Lower leg skin (tissue), 4 donors: ENCODE measurements at regions not wholly inside any gene's neighbourhood (a gene's known extent, or its start where the extent isn't known, plus 50 kb on each side); places are given as distances from the start of the nearest gene placed in this dataset.
"Not testable (repeated sequence)": the region's sequence is repeated elsewhere in the genome, so short reads cannot be mapped to it uniquely, and the experiment has no call there.

Experiments
- DNase-seq, 2 donors: peaks; one replicate each; pipeline ENCODE4 v3.0.0-alpha.2; 2019; ENCODE audit warnings: low spot score in 2 of 2
- H3K4me3 ChIP-seq: fragments of 200-600 bp; sonication (generic); 2 replicates; pipeline ENCODE4 v1.5.1; 2017; ENCODE audit warnings: mild to moderate bottlenecking, low read depth; ENCODE audit not compliant: poor library complexity, severe bottlenecking
- POLR2A ChIP-seq, 2 donors: fragments of 450-650 bp; IDR thresholded peaks; one replicate each; pipeline ENCODE4 v1.6.1; 2016 to 2017; ENCODE audit warnings: antibody characterized with exemption in 2 of 2, mild to moderate bottlenecking in 1 of 2, moderate library complexity in 1 of 2
- WGBS, 2 donors: methylation state at CpG; one replicate each; pipeline ENCODE4 v1.1.5; 2018; 5-methylcytosine and 5-hydroxymethylcytosine counted together
- intact Hi-C: fragments of 100-400 bp; cut with DNase I; formaldehyde crosslinking; loops from one replicate; pipeline ENCODE4 v1.15.0; 2023; ENCODE audit warnings: low total_unique reads
- TF ChIP-seq, protein P1 (sequence below), 3 donors: fragments of 450-650 bp; IDR thresholded peaks; one replicate each; pipeline ENCODE4 v1.5.1; 2016; ENCODE audit warnings: antibody characterized with exemption in 3 of 3, mild to moderate bottlenecking in 3 of 3, moderate library complexity in 2 of 3

DNA sequence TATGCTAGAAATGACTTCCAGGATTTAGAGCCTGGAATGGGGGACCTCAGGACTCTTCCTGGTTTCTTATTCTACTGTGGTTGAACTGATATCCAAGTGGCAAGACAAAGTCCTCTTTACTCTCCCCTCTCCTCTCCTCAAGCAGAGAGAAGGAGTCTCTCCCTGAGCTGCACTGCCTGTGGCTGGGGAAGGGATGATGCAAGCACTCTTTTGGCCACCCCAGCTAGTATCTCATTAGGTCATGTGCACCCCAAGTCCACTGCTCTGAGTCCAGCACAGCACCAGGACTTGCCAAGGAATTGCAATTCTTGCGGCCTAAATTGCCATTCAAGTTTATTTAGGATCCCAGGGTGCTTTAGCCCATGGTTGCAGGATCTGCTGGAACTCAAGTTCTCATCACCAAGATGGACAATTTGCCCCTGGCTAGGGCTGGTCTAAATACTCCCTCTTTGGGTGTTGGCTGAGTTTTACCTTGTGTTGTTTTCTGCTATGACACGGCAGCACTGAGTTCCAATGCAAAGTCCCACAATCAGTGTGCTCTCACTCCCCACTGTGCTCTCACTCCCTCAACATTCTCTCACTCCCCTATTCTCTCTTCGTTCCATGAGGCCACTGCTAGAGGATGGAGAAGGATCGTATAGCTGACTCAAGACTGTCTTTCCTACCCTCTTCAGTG lies 172.2 kb downstream of the TM2D1 start:
- intact Hi-C loops, result no loop called here
- TF ChIP-seq, protein P1, sequence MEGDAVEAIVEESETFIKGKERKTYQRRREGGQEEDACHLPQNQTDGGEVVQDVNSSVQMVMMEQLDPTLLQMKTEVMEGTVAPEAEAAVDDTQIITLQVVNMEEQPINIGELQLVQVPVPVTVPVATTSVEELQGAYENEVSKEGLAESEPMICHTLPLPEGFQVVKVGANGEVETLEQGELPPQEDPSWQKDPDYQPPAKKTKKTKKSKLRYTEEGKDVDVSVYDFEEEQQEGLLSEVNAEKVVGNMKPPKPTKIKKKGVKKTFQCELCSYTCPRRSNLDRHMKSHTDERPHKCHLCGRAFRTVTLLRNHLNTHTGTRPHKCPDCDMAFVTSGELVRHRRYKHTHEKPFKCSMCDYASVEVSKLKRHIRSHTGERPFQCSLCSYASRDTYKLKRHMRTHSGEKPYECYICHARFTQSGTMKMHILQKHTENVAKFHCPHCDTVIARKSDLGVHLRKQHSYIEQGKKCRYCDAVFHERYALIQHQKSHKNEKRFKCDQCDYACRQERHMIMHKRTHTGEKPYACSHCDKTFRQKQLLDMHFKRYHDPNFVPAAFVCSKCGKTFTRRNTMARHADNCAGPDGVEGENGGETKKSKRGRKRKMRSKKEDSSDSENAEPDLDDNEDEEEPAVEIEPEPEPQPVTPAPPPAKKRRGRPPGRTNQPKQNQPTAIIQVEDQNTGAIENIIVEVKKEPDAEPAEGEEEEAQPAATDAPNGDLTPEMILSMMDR (IDR thresholded peaks at IDR 0.05), result no peak
- TF ChIP-seq POLR2A (IDR thresholded peaks at IDR 0.05), result no peak
- H3K4me3 ChIP-seq, result no peak overlapping the region
- DNase-seq, result no peak
- WGBS, 2 donors, result 91 to 94% methylated on average over 4 of the region's 4 CpGs

DNA sequence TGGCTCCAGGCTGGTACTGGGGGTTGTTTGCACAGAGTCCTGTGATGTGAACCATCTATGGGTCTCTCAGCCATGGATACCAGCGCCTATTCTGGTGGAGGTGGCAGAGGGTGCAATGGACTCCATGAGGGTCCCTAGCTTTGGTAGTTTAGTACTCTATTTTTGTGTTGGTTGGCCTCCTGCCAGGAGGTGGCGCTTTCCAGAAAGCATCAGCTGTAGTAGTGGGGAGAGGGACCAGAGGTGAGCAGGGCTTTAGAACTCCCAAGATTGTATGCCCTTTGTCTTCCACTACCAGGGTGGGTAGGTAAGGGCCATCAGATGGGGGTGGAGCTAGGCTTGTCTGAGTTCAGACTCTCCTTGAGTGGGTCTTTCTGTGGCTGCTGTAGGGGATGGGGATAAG lies 177.6 kb downstream of the TM2D1 start:
- DNase-seq, result peak in 1 of 2 donors; percentile 57
- intact Hi-C loops, H3K4me3 ChIP-seq: not testable (repeated sequence)
- WGBS, 2 donors, result 88 to 92% methylated on average over 2 of the region's 2 CpGs

DNA sequence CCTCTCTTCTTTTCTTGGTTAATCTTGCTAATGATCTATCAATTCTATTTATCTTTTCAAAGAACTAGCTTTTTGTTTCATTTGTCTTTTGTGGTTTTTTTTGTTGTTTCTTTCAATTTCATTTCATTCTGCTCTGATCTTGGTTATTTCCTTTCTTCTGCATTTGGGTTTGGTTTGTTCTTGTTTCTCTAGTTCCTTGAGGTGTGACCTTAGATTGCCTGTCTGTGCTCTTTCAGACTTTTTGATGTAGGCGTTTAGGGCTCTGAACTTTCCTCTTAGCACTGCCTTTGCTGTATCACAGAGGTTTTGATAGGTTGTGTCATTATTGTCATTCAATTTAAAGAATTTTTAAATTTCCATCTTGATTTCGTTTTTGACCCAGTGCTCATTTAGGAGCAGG lies 180.1 kb downstream of the TM2D1 start:
- DNase-seq, intact Hi-C loops, H3K4me3 ChIP-seq: not testable (repeated sequence)
- 82% methylated on average over 2 of the region's 2 CpGs for WGBS, 2 donors

DNA sequence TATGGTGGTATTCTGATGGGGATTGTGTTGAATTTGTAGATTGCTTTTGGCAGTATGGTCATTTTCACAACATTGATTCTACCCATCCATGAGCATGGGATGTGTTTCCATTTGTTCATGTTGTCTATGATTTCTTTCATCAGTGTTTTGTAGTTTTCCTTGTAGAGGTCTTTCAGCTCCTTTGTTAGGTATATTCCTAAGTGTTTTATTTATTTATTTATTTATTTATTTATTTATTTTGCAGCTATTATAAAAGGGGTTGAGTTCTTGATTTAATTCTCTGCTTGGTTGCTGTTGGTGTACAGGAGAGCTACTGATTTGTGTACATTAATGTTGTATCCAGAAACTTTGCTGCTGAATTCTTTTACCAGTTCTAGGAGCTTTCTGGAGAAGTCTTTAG lies 181.4 kb downstream of the TM2D1 start:
- intact Hi-C loops, H3K4me3 ChIP-seq, DNase-seq: not testable (repeated sequence)

DNA sequence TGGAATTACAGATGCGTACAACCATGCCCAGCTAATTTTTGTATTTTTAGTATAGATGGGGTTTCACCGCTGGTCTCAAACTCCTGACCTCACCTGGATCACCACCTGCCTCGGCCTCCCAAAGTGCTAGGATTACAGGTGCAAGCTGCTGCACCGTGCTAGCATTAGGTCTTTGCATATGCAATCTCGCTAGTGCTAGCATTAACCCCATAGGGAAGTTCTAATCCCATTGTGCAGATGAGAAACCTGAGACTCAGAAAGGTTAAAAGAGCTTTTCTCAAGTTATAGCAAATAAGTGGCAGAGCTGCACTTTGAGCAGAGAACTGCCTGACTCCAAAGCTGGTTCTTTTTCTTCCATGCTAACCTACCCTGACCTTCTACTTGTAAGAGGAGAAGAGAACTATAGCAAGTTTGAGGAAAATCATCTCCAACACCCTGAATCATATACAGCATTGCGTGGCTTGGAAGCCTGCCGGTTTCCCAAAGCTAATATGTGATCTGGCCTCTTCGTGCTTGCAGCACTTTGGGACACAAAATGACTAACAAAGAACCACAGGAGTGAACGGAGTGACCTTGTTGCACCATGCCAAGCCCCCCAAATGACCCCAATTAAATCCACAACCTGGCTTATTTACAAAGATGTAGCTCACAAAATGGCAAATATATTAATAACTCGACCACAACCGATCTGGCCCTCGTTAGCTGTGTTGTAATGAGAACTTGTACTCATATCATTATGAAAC lies 185.1 kb downstream of the TM2D1 start:
- intact Hi-C loops, result no loop called here
- DNase-seq, result peak in 1 of 2 donors; percentile 22
- WGBS, 2 donors, result 71 to 74% methylated on average over 12 of the region's 12 CpGs
- no peak overlapping the region for H3K4me3 ChIP-seq
- TF ChIP-seq, protein P1 (IDR thresholded peaks at IDR 0.05), result no peak
- no peak for TF ChIP-seq POLR2A (IDR thresholded peaks at IDR 0.05)

DNA sequence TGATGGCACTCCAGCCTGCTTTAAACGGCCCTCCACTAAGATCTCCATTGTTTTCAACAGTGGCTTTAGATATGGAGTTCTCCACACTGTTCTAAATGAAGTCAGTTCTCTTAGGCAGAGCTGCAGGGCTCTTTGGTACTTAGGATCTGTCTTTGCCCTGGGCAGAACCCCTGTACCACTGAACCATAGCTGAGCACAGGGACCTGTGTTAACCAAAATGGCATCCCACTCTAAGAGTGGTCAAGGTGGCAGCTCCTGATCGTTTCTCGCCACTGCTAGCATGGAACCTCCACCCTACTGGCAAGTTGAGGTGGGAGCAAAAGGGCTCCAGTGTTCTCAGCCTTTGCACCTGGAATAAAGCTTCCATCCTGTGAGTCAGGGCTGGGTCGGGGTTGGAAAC lies 186.7 kb downstream of the TM2D1 start:
- DNase-seq, result no peak
- intact Hi-C loops, result no loop called here
- 87 to 90% methylated on average over 4 of the region's 4 CpGs for WGBS, 2 donors
- no peak overlapping the region for H3K4me3 ChIP-seq
- no peak for TF ChIP-seq POLR2A (IDR thresholded peaks at IDR 0.05)
- TF ChIP-seq, protein P1 (IDR thresholded peaks at IDR 0.05), result no peak

DNA sequence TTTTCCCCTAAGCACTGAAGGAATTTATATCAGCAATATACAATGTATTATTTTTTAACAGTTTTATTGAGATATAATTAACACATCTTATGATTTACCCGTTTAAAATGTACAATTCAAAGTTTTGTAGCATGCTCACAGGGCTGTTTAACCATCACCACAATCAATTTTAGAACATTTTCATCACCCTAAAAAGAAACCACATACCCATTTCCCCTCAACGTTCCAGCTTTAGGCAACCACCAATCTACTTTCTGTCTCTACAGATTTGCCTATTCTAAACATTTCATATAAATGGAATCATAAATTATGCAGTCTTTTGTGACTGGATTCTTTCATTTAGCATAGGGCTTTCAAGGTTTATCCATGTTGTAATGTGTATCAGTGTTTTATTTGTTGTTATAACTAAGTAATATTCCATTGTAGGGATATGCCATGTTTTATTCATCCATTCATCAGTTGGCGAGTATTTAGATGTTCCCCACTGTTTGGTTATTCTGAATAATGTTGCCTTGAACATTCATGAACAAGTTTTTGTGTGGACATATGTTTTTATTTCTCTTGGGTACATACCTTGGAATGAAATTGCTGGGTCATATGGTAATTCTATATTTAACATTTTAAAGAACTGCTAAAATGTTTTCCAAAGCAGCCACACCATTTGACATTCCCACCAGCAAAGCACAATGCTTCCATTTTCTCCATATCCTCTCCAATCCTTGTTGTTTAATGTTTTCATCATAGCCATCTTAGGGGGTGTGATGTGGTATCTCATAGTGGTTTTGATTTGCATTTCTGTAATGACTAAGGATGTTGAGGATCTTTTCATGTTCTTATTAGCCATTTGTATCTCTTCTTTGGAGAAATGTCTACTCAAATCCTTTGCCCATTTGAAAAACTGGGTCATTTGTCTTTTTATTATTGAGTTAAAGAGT lies 188.5 kb downstream of the TM2D1 start:
- no peak for DNase-seq
- 83 to 84% methylated on average over 3 of the region's 3 CpGs for WGBS, 2 donors
- no peak overlapping the region for H3K4me3 ChIP-seq
- intact Hi-C loops, result no loop called here
- TF ChIP-seq, protein P1 (IDR thresholded peaks at IDR 0.05), result no peak
- TF ChIP-seq POLR2A (IDR thresholded peaks at IDR 0.05), result no peak
